ENCODE measurements at regions not wholly inside any gene's neighbourhood (a gene's known extent, or its start where the extent isn't known, plus 50 kb on each side); places are given as distances from the start of the nearest gene placed in this dataset.

DNA sequence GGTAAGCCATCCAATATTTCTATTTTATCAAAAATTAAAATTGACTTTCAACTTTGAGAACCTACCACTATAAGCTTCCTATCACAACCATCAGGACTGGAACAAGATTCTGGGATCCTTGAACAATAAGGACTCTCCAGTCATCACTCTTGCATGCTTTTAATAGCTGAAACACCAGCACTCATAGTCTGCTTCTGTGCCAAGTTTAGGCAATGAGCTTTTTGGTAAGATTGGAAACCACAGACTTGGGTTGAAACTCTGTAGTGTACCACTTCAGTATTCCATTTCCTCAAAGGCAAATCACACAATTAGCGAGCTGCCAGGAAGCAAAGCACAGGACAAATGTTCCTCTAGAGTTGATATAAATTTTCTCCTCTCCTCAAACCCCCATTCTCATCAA lies 1065.8 kb upstream of the SLC39A10 start:
- no peak for TF ChIP-seq EP300 (IDR thresholded peaks at IDR 0.05)
- TF ChIP-seq, protein P1, sequence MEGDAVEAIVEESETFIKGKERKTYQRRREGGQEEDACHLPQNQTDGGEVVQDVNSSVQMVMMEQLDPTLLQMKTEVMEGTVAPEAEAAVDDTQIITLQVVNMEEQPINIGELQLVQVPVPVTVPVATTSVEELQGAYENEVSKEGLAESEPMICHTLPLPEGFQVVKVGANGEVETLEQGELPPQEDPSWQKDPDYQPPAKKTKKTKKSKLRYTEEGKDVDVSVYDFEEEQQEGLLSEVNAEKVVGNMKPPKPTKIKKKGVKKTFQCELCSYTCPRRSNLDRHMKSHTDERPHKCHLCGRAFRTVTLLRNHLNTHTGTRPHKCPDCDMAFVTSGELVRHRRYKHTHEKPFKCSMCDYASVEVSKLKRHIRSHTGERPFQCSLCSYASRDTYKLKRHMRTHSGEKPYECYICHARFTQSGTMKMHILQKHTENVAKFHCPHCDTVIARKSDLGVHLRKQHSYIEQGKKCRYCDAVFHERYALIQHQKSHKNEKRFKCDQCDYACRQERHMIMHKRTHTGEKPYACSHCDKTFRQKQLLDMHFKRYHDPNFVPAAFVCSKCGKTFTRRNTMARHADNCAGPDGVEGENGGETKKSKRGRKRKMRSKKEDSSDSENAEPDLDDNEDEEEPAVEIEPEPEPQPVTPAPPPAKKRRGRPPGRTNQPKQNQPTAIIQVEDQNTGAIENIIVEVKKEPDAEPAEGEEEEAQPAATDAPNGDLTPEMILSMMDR (IDR thresholded peaks at IDR 0.05) = no peak

Data from sigmoid colon (tissue), 4 donors.